DND-41 (cell line): ENCODE measurements at regions not wholly inside any gene's neighbourhood (a gene's known extent, or its start where the extent isn't known, plus 50 kb on each side); places are given as distances from the start of the nearest gene placed in this dataset.

Source experiments
- EZH2 ChIP-seq: IDR thresholded peaks from 3 replicates; pipeline ENCODE4 v1.6.1; 2012; ENCODE audit warnings: borderline replicate concordance, low read depth, mild to moderate bottlenecking, moderate library complexity, low read length, inconsistent platforms; ENCODE audit not compliant: severe bottlenecking
- TF ChIP-seq, protein P1 (sequence below): IDR thresholded peaks from 2 replicates; pipeline ENCODE4 v1.5.1; 2012; ENCODE audit warnings: borderline replicate concordance, low read length, moderate library complexity, mild to moderate bottlenecking; ENCODE audit not compliant: poor library complexity, severe bottlenecking; ENCODE audit errors: extremely low read depth

DNA sequence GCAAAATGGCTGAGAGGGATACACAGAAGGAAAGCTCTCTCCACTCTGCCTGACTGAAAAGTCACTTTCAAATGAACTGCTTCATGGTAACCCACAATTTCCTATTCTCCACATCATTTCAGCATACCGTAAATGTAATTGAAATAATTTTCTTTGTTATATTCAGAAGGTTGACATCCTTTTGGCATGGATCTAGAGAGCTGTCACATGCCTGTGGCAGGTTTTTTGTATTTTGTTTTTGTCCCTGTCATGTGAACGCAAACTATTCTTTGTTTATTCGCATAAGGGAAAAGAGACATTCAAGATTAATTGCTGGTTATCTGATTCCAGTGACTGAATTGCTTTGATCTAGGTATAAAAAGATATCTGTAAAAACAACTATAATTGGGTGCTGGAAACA lies 1808.1 kb downstream of the NCAM2 start:
- TF ChIP-seq, protein P1, sequence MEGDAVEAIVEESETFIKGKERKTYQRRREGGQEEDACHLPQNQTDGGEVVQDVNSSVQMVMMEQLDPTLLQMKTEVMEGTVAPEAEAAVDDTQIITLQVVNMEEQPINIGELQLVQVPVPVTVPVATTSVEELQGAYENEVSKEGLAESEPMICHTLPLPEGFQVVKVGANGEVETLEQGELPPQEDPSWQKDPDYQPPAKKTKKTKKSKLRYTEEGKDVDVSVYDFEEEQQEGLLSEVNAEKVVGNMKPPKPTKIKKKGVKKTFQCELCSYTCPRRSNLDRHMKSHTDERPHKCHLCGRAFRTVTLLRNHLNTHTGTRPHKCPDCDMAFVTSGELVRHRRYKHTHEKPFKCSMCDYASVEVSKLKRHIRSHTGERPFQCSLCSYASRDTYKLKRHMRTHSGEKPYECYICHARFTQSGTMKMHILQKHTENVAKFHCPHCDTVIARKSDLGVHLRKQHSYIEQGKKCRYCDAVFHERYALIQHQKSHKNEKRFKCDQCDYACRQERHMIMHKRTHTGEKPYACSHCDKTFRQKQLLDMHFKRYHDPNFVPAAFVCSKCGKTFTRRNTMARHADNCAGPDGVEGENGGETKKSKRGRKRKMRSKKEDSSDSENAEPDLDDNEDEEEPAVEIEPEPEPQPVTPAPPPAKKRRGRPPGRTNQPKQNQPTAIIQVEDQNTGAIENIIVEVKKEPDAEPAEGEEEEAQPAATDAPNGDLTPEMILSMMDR = no peak
- no peak for TF ChIP-seq EZH2
